ENCODE measurements at regions not wholly inside any gene's neighbourhood (a gene's known extent, or its start where the extent isn't known, plus 50 kb on each side); places are given as distances from the start of the nearest gene placed in this dataset.

GRCh38 chr1:101112051-101112780 is 86.6 kb upstream of the DPH5 start (continued):
- TF ChIP-seq, protein P1, sequence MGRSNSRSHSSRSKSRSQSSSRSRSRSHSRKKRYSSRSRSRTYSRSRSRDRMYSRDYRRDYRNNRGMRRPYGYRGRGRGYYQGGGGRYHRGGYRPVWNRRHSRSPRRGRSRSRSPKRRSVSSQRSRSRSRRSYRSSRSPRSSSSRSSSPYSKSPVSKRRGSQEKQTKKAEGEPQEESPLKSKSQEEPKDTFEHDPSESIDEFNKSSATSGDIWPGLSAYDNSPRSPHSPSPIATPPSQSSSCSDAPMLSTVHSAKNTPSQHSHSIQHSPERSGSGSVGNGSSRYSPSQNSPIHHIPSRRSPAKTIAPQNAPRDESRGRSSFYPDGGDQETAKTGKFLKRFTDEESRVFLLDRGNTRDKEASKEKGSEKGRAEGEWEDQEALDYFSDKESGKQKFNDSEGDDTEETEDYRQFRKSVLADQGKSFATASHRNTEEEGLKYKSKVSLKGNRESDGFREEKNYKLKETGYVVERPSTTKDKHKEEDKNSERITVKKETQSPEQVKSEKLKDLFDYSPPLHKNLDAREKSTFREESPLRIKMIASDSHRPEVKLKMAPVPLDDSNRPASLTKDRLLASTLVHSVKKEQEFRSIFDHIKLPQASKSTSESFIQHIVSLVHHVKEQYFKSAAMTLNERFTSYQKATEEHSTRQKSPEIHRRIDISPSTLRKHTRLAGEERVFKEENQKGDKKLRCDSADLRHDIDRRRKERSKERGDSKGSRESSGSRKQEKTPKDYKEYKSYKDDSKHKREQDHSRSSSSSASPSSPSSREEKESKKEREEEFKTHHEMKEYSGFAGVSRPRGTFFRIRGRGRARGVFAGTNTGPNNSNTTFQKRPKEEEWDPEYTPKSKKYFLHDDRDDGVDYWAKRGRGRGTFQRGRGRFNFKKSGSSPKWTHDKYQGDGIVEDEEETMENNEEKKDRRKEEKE (IDR thresholded peaks at IDR 0.05): no peak
- TF ChIP-seq JUNB (IDR thresholded peaks at IDR 0.05) (no peak), JUND (IDR thresholded peaks at IDR 0.05; ENCODE audit: low read depth, low read length) (no peak), SPI1 (IDR thresholded peaks at IDR 0.05; ENCODE audit: borderline replicate concordance, insufficient read depth, low read depth, low read length) (peak; percentile 85), FOXM1 (IDR thresholded peaks at IDR 0.05; ENCODE audit: low read depth, low read length) (peak; percentile 56; the same call in 1 of the 2 replicates), GABPA (IDR thresholded peaks at IDR 0.05; ENCODE audit: low read depth) (peak; percentile 69), BHLHE40 (IDR thresholded peaks at IDR 0.05; ENCODE audit: borderline replicate concordance in 1 of 2, low read depth in 2 of 2, low read length in 1 of 2) (peak in 1 of 2 experiments; percentile 27; a peak in 1 of 4 replicates), CHD4 (IDR thresholded peaks at IDR 0.05) (no peak), ZBED1 (IDR thresholded peaks at IDR 0.05; ENCODE audit: borderline replicate concordance) (no peak), MEF2B (IDR thresholded peaks at IDR 0.05; ENCODE audit: partially characterized antibody, poor library complexity, severe bottlenecking) (no peak), MLLT1 (IDR thresholded peaks at IDR 0.05) (no peak), PML (IDR thresholded peaks at IDR 0.05; ENCODE audit: low read length) (no peak), RELA (IDR thresholded peaks at IDR 0.05; ENCODE audit: borderline replicate concordance, partially characterized antibody) (no peak), DPF2 (IDR thresholded peaks at IDR 0.05) (0 out of 2 replicates have a peak, but pooled peaks have one; percentile 25), SMAD1 (IDR thresholded peaks at IDR 0.05; ENCODE audit: low read depth, partially characterized antibody) (no peak), IKZF2 (IDR thresholded peaks at IDR 0.05) (no peak; a peak in 1 of 4 replicates), TCF12 (IDR thresholded peaks at IDR 0.05; ENCODE audit: low read depth, low read length) (peak; percentile 79), IRF4 (IDR thresholded peaks at IDR 0.05; ENCODE audit: low read depth, low read length) (no peak), MYC (IDR thresholded peaks at IDR 0.05; ENCODE audit: insufficient read depth, insufficient read length, insufficient replicate concordance, low read length, severe bottlenecking) (no peak), EP300 (IDR thresholded peaks at IDR 0.05; ENCODE audit: borderline replicate concordance in 1 of 2, control insufficient read depth in 1 of 2, low read depth in 2 of 2, low read length in 2 of 2) (no peak; a peak in 1 of 4 replicates)
- TF ChIP-seq, protein P2, sequence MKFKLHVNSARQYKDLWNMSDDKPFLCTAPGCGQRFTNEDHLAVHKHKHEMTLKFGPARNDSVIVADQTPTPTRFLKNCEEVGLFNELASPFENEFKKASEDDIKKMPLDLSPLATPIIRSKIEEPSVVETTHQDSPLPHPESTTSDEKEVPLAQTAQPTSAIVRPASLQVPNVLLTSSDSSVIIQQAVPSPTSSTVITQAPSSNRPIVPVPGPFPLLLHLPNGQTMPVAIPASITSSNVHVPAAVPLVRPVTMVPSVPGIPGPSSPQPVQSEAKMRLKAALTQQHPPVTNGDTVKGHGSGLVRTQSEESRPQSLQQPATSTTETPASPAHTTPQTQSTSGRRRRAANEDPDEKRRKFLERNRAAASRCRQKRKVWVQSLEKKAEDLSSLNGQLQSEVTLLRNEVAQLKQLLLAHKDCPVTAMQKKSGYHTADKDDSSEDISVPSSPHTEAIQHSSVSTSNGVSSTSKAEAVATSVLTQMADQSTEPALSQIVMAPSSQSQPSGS (IDR thresholded peaks at IDR 0.05; ENCODE audit: low read length): no peak
- TF ChIP-seq, protein P3, sequence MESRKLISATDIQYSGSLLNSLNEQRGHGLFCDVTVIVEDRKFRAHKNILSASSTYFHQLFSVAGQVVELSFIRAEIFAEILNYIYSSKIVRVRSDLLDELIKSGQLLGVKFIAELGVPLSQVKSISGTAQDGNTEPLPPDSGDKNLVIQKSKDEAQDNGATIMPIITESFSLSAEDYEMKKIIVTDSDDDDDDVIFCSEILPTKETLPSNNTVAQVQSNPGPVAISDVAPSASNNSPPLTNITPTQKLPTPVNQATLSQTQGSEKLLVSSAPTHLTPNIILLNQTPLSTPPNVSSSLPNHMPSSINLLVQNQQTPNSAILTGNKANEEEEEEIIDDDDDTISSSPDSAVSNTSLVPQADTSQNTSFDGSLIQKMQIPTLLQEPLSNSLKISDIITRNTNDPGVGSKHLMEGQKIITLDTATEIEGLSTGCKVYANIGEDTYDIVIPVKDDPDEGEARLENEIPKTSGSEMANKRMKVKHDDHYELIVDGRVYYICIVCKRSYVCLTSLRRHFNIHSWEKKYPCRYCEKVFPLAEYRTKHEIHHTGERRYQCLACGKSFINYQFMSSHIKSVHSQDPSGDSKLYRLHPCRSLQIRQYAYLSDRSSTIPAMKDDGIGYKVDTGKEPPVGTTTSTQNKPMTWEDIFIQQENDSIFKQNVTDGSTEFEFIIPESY (IDR thresholded peaks at IDR 0.05): no peak
